RCC 7860 (cell line): ENCODE measurements at regions not wholly inside any gene's neighbourhood (a gene's known extent, or its start where the extent isn't known, plus 50 kb on each side); places are given as distances from the start of the nearest gene placed in this dataset.
"Not testable (repeated sequence)": the region's sequence is repeated elsewhere in the genome, so short reads cannot be mapped to it uniquely, and the experiment has no call there.

Experiments
- DNase-seq: peaks from one replicate; pipeline ENCODE4 v3.0.0-alpha.2; 2015; ENCODE audit warnings: low spot score
- FAIRE-seq: peaks from 2 replicates; lab custom pipeline; 2012; peaks lifted over from hg19 to GRCh38; lab: Jason Lieb, UNC

DNA sequence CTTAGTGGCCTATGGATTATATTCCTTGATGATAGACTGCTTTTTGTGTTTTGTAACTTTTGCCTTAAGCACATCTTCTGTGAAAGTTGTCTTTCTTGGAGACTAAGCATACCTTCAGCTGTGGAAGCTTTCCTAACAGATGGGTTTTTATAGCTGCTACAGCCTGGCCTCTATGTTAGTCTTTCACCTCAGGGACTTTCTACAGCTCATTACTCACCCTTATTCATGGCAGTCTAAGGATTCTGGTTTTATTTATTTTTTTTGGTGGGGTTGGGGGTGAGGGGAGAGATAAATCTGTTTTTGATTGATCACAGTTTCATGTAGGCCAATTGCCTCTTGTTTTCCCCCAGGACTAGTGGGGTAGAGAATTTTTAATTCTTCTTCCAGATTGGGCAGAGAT is 219.9 kb downstream of the DKK1 start:
- DNase-seq: no peak

DNA sequence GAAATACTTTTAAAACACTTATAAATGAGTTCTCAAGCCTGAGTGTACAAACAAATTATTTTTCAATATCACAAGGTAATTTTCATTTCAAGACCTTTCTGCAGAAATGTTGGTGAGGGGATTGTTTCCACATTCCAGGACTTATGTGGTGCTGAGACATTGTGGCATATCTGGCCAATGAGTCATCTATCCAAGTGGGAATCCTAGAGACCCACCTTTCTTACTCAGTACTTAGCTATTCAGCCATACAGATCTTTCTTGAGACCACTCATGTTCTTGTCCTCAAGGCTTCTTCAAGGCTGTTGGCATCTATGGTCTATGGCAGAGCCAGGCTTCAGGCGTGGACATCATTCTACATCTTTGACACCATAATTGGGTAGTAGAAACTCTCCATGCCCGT is 225.4 kb downstream of the DKK1 start:
- FAIRE-seq (peak; percentile 76), DNase-seq (peak; percentile 85)

More for the DNA sequence above, 219.9 kb downstream of the DKK1 start:
- FAIRE-seq: no peak

DNA sequence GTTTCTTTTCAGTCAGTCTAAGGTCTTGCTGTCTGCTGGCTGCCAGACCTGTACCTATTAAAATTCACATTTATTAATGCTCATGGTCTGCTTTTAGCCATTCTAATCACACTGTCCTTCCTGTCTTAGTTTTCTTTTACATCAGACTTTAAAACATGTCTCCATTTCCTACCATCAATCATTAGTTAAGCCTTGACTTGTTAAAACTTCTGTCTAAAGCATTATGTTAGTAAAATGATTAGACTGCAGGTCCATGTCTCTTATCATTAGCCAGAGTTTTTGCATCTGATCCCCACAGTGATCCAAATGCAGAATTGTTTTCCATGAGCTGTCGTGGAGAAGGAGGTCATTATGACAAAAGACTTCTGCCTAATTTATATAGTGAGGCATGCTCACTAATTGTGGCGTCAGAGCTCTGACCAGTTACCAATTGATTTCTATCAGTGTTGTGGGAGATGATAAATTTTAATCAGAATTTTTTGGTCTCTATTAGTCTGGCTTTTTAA is 226.5 kb downstream of the DKK1 start:
- FAIRE-seq (no peak), DNase-seq (no peak)

DNA sequence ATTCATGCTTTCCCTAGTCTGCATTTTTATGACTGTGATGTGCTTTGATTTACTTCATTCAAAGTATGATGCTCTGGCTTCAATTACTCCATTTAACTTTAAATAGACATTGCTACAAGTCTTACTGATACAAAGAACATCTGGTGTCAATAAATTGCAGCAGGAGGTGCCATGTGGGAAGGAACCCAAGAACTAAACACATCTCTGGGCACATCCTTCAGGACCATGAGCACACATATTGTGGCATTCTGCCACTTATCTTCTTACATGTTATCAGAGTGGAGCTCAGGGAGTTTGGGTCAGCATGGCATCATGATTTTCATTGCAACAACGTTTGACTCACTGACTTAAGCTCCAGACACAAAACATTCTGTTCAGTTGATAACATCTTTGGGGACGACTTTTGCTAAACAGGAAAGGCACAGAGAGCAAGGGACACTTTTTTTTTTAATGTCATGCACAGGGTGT is 227.0 kb downstream of the DKK1 start:
- no peak for FAIRE-seq
- peak; percentile 42 for DNase-seq

DNA sequence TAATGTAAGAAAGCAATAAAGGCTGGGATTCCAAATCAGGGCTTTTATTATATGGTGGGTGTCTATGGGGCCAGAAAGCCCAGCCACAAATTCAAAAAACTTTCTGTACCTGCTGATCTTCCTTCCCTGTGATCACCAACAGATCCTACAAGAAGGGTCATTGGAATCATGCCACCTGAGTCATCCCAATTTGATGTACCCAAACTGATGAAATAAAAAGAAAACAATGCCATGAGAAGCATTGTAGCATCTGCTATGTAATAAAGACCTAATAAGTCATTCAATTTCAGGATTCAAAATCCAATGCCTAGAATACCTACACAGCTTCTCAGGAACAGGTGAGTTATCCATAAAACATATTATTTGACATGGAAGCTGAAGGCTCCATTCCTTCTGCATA is 228.8 kb downstream of the DKK1 start:
- DNase-seq (no peak), FAIRE-seq (no peak)

DNA sequence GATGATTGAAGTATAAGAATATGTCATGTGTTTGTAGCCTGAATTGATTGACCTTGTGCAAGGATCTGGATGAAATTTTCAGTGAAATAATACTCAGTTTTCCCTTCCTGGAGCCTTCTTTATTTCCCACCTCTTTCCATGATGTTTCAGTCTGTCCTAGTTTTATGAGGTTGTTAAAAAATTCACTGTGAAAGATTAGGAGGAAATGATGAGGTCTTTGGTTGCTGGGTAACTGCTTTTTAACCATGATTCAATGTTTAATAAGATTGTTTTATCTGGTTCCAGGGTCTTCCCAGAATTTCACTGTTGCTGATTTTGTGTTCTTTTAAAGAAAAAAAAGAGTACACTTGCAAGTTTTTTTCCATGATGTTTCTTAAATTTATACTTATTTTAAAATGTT is 221.5 kb downstream of the MBL2 start:
- DNase-seq: no peak
- FAIRE-seq: no peak

DNA sequence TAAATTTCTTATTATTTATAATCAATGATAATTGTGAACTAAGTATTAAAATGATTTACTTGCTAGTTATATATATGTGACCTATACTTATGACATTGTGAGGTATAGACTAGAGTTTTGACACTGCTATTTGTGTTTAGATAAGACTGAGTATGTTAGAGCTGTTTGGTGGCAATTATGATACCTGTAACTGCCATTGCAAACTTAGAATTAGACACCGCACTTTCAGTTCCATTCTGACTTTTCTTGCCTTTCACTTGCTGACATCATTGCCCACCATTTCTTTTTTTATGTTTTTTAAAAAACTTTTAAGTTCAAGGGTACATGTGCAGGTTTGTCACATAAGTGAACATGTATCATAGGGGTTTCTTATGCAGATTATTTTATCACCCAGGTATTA is 214.5 kb downstream of the MBL2 start:
- DNase-seq (no peak), FAIRE-seq (no peak)

DNA sequence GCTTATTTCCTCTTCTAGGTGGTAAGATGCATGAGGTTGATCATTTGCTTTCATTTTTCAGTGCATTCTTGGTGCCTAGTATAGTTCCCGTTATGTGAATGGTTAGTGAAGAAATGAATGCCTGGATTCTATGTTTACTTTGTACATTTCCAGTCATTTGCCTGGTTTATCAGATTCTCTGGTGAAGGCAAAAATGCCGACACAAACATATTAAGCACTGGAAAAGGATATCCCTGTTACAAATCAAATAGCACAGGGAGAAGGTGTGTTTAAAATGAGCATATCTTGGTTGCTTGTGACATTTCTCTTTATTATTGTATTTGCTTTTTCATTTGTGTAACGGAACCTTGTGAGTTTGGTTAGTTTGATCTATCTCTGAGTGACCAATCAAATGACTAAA is 211.3 kb downstream of the MBL2 start:
- FAIRE-seq (no peak), DNase-seq (no peak)

DNA sequence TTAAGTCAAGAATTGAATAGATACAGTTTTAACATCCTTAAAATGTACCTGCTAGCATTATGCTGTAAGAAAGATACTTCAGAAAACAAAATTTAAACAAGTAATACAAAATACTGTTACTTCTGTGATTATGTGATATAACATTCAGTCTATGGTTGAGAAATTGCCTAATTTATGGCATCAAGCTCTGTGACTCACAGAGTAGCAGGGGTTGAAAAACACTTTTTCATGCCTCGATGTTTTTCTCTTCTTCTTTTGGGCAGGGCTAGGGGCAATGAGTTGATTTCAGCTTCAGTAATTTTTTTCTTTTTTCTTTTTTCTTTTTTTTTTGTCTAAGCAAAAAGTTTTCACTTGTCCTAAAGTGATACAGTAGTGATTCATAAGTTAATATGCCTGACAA is 209.2 kb downstream of the MBL2 start:
- FAIRE-seq (no peak), DNase-seq (no peak)

DNA sequence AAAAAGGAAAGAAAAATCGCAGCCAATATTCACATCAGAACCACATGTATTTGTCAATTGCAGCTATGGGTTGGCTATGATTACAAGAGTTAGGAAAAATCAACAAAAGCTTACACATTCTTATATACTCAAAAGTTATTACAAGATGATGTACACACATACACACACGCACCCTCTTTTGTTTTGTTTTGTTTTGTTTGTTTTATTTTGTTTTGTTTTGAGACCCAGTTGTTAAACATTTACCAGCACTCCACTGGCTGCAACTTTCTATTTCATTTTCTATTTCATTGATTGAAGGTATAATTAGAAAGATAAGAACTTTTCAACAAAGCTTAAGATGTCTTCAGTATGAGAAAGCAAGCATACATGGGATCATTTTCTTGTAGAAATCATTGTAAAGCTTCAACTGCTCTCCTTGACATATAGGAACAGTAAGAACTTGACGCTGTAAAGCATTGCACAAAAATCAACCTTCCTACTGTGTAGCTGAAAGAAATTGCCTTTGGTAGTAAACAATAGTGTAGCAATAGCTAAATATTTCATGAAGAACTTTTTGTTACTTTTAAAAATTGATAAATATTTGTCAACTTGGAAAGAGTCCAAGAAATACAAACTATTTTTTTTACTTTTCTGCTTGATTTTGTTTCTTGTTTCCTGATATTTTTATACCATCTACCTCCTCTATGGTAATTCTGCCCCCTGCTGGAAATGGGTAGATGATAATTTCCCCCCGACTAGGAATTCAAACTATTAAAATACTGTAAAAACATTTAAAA is 205.9 kb downstream of the MBL2 start:
- DNase-seq: peak; percentile 10
- peak; percentile 58 for FAIRE-seq

DNA sequence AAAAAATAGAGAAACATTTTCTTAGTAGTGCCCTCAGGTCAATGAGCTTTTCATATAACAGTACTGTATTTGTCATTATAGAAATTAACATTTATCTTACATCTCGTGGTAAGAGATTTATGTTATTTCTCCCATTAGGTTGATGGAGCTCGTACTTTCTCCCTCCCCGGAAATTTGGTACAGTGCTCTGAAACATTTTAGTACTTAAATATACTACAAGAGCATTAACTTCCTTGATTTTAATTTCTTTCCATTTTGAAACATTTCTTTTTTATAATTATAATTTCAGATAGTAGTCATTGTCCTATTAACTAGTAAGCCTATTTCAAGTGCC is 205.4 kb downstream of the MBL2 start:
- FAIRE-seq: no peak
- DNase-seq: no peak

DNA sequence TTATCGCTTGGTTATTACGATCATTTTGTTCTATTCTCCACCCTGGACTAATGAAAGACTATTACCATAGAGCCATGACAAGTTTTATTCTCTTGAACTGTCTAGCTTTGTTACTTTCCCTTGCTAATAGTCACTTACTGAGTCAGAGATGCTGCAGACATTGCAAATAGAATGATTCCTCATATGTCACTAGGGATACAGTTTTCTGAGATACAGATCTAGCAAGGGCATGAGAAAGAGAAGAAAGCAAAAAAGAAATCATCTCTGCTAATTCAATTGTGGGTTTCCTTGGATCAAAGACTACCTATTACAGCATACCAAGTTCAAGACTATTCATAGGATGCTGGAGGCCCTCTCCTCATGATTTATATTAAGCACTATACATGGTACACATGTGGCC is 204.3 kb downstream of the MBL2 start:
- no peak for DNase-seq
- no peak for FAIRE-seq

DNA sequence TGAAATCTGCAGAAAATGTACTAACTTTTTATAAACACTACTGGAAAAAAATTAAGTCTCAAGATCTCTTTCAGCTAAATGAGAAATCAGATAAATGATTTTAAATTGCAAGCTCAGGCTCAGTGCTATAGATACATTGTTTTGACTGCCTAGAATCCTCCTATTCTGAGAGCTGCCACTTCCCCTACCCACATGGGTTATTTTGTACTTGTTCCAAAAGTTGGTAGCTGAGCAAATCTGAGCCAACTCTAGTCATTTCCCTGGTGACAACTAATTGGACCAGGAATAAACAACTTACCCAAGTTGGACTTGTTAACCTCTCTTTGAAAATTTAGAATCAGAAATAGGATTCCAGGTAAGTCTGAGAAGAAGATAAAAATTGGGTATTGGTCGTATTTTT is 202.1 kb downstream of the MBL2 start:
- no peak for FAIRE-seq
- DNase-seq: no peak

DNA sequence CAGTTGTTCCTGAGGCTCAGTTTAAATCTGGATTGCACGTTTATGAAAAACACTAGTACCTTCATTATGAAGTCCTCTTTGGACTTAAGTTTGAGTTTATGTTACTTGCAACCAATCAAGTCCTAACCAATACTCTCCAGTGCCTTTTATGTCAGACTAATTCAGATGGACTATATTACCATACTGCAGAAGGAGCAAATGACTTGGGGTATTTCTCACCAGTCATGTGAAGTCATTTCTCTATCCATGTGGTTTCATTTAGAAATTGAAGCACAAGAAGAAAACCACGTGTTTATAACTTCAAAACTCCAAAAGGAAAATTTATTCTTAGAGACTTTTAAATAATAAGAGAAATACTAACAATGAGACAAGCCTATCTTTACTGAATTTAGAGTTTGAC is 201.6 kb downstream of the MBL2 start:
- DNase-seq: no peak

DNA sequence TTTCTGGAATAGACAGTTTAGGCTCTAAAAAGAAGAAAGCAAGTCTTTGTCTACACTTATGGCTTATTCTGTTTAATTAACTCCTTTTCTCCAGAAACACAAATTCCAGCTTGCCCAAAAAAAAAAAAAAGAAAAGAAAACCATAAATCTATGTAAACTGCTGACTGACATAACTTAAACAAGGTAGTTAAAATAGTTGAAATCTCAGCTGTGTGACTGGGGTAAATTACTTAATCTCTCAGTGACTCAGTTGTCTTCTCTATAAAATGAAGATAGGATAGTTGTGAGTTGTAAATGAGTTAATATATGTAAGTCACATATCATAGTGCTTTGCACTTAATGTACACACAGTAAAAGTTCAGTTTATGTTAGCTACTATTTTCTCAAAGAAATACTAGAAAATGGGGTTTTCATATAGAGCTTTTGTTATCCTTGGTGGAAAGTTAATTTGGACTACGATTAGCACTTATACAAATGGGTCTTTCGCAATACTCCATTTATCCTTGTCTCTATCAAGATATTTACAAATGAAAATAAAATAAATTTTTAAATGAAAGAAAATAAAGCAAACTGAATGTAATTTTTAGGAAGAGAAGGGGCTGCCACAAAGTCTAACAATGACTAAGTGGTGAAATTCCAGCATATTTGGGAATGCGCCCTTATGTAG is 200.9 kb downstream of the MBL2 start:
- no peak for DNase-seq
- no peak for FAIRE-seq

More for the DNA sequence above, 201.6 kb downstream of the MBL2 start:
- FAIRE-seq: no peak

DNA sequence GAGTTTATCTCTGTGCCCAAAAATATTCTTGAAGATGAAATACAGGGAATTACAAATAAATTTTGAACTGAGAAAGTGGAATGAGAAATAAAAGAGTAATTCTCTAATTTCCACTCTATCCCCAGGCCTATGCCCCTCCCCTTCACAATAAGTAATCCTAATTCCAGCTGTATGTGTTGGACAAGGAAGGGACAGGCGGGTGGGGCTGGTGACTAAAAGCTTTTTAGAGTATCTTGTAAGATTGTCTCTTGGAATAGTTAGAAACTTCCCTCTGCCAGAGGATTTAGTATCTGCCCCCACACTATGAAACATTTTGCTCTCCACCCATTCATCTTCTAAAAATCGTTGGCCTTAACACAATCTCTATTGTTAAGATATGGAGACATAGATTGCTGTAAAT is 199.2 kb downstream of the MBL2 start:
- no peak for DNase-seq
- no peak for FAIRE-seq

DNA sequence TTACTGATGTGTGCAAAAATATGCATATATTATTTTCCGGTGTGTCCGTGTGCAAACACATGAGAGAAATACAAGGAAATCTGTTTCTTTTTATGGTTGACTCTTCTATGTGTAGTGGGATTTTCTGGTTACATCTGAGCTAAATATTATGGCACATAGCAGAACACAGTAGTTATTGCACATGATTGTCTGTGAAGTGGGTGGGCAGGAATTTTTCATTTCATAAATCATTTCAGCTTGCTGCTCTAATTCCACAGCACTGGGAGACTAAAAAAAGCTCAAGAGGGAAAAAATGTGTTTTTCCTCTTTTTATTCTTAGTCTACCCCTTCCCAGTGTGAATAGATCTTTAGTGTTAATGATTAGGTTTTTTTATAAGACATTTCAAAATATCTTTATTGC is 197.9 kb downstream of the MBL2 start:
- DNase-seq: no peak
- FAIRE-seq: no peak

DNA sequence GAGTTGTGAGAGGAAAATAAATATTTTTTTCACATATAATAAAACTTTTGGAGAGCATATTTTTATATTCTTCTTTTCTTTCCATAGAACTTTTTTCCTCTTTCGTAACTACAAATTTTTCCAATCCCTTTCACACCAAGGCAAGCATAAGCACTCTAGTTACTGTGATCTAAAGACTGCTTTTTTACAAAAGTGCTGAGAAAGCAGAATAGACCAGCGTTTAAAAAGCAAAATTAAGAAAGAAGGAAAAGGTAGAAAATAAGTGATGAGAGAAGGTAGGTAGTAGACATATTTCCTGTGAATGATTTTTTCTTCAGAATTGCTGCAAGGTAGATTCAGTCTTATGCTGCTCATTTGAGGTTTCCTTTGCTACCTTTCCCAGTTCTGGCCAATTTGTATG is 195.5 kb downstream of the MBL2 start:
- FAIRE-seq (no peak), DNase-seq (no peak)

DNA sequence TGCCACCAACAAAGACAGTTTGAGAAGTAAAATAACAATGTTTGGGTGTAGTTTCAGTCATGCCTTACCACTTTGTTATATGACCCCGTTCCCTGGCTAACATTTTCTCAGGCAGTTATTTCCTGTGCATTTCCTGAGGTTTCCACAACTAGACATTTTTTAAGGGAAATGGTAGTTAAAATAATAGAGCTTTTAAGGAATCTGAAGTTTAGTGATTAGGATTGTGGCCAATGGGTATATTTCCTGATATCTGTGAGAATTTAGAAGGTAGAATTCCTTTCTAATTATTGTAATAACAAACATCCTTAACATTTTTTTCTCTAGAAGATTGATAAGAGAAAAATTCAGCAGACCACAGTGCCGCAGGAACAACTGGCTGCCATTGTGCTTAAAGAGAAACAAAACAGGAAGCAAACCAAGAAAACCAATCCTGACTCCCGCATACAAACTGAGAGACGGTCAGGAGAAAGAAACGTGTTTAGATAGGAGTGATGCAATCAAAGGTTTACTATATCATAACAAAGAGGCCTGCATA is 193.6 kb downstream of the MBL2 start:
- DNase-seq (no peak), FAIRE-seq (no peak)

DNA sequence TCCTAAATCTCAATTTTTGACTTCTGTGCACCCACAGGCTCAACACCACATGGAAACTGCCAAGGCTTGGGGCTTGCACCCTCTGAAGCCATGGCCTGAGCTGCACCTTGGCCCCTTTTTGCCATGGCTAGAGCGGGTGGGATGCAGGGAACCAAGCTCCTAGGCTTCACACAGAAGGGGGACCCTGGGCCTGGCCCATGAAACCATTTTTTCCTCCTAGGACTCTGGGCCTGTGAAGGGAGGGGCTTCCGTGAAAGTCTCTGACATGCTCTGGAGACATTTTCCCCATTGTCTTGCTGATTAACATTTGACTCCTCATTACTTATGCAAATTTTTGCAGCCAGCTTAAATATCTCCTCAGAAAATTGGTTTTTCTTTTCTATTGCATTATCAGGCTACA is 190.9 kb downstream of the MBL2 start:
- not testable (repeated sequence) for FAIRE-seq, DNase-seq

DNA sequence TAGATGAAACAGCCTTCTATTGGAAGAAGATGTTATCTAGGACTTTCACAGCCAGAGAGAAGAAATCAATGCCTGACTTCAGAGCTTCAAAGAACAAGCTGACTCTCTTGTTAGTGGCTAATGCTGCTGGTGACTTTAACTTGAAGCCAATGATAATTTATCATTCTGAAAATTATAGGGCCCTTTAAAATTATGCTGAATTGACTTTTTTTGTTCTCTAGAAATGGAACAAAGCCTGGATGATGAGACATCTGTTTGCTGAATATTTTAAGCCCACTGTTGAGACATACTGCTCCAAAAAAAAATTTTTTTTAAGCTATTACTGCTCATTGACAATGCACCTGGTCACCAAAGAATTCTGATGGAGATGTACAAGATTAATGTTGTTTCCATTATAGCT is 189.2 kb downstream of the MBL2 start:
- FAIRE-seq (no peak), DNase-seq (no peak)

DNA sequence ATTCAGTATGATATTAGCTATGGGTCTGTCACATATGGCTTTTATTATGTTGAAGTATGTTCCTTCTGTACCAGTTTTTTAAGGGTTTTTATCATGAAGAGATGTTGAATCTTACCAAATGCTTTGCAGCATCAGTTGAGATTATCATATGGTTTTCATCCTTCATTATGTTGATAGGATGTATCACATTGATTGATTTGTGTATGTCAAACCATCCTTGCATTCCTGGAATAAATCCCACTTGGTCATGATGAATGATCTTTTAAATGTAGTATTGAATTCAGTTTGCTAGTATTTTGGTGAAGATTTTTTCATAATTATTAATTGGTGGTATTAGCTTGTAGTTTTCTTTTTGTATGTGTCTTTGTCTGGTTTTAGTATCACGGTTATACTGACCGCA is 185.9 kb downstream of the MBL2 start:
- no peak for DNase-seq
- FAIRE-seq: no peak
